Osteoblast (primary cell): ENCODE measurements at regions not wholly inside any gene's neighbourhood (a gene's known extent, or its start where the extent isn't known, plus 50 kb on each side); places are given as distances from the start of the nearest gene placed in this dataset.

Experiments
- DNase-seq: peaks from one replicate; pipeline ENCODE4 v3.0.0; 2011; ENCODE audit warnings: low spot score, mixed read lengths; ENCODE audit not compliant: insufficient read length; ENCODE audit errors: missing footprints
- H2AFZ ChIP-seq: 2 replicates; pipeline ENCODE4 v1.6.0; 2011; ENCODE audit warnings: mild to moderate bottlenecking, low read length
- H3K27ac ChIP-seq: 2 replicates; pipeline ENCODE4 v1.5.1; 2011; ENCODE audit warnings: mild to moderate bottlenecking, low read depth, low read length, moderate library complexity
- H3K27me3 ChIP-seq: 2 replicates; pipeline ENCODE4 v1.6.0; 2012; ENCODE audit warnings: mild to moderate bottlenecking, control low read depth, inconsistent platforms, low read length, moderate library complexity; ENCODE audit not compliant: insufficient read depth
- H3K36me3 ChIP-seq: 2 replicates; pipeline ENCODE4 v1.5.1; 2011; ENCODE audit warnings: mild to moderate bottlenecking, low read length, control low read depth, moderate library complexity; ENCODE audit not compliant: insufficient read depth
- H3K4me1 ChIP-seq: 2 replicates; pipeline ENCODE4 v1.5.1; 2011; ENCODE audit warnings: mild to moderate bottlenecking, low read length, control low read depth, moderate library complexity; ENCODE audit not compliant: insufficient read depth
- H3K4me2 ChIP-seq: 2 replicates; pipeline ENCODE4 v1.6.0; 2011; ENCODE audit warnings: mild to moderate bottlenecking, low read length; ENCODE audit not compliant: insufficient read depth
- H3K4me3 ChIP-seq: fragments of 200-600 bp; sonication (generic); 3 replicates; pipeline ENCODE4 v1.5.1; 2012; ENCODE audit warnings: mild to moderate bottlenecking, low read length, inconsistent platforms; ENCODE audit not compliant: insufficient read depth
- H3K79me2 ChIP-seq: 2 replicates; pipeline ENCODE4 v1.6.0; 2012; ENCODE audit warnings: mild to moderate bottlenecking, low read length, control low read depth, inconsistent platforms; ENCODE audit not compliant: insufficient read depth
- H3K9me3 ChIP-seq: 2 replicates; pipeline ENCODE4 v1.5.1; 2011; ENCODE audit warnings: low read depth, low read length, control low read depth
- H4K20me1 ChIP-seq: 2 replicates; pipeline ENCODE4 v1.6.0; 2012; ENCODE audit warnings: mild to moderate bottlenecking, low read length, control low read depth; ENCODE audit not compliant: insufficient read depth
- CTCF ChIP-seq: IDR thresholded peaks from 2 replicates; pipeline ENCODE4 v1.5.1; 2011; ENCODE audit warnings: mild to moderate bottlenecking, low read depth, low read length, moderate library complexity; ENCODE audit errors: extremely low read depth

GRCh38 chr15:96790004-96790403, 459.5 kb downstream of the NR2F2 start:
- Histone ChIP-seq H3K27me3 (no peaks in the 10 kb centered on the region), H3K79me2 (no peaks in the 10 kb centered on the region), H3K27ac (no peak overlapping the region), H3K9me3 (no peaks in the 10 kb centered on the region), H2AFZ (no peak overlapping the region), H4K20me1 (no peaks in the 10 kb centered on the region), H3K36me3 (no peaks in the 10 kb centered on the region), H3K4me2 (no peak overlapping the region), H3K4me1 (no peaks in the 10 kb centered on the region), H3K4me3 (no peak overlapping the region)
- no peak for DNase-seq
- no peak for TF ChIP-seq CTCF

- no peak overlapping the region for H3K27ac ChIP-seq
- no peak overlapping the region for H2AFZ ChIP-seq
- no peaks in the 10 kb centered on the region for H3K4me1 ChIP-seq
- TF ChIP-seq CTCF: no peak
- no peaks in the 10 kb centered on the region for H3K9me3 ChIP-seq
- DNase-seq: no peak
- no peaks in the 10 kb centered on the region for H3K36me3 ChIP-seq
- H3K79me2 ChIP-seq: no peaks in the 10 kb centered on the region
- H3K4me2 ChIP-seq: no peak overlapping the region
- H3K27me3 ChIP-seq: no peaks in the 10 kb centered on the region
- no peak overlapping the region for H3K4me3 ChIP-seq
- H4K20me1 ChIP-seq: no peaks in the 10 kb centered on the region
Observed at GRCh38 chr15:96792216-96792615, 461.7 kb downstream of the NR2F2 start.

GRCh38 chr15:96796841-96797240, 466.3 kb downstream of the NR2F2 start:
- no peaks in the 10 kb centered on the region for H3K36me3 ChIP-seq
- H3K27ac ChIP-seq: no peak overlapping the region
- H3K4me1 ChIP-seq: no peaks in the 10 kb centered on the region
- no peaks in the 10 kb centered on the region for H4K20me1 ChIP-seq
- no peak overlapping the region for H3K4me2 ChIP-seq
- no peak overlapping the region for H2AFZ ChIP-seq
- H3K27me3 ChIP-seq: no peaks in the 10 kb centered on the region
- H3K79me2 ChIP-seq: no peaks in the 10 kb centered on the region
- no peak overlapping the region for H3K4me3 ChIP-seq
- no peak for TF ChIP-seq CTCF
- no peak for DNase-seq
- no peaks in the 10 kb centered on the region for H3K9me3 ChIP-seq

- Histone ChIP-seq H3K4me1 (no peaks in the 10 kb centered on the region), H2AFZ (no peak overlapping the region), H3K4me2 (no peak overlapping the region), H3K79me2 (no peaks in the 10 kb centered on the region), H4K20me1 (no peaks in the 10 kb centered on the region), H3K27ac (no peak overlapping the region), H3K27me3 (no peaks in the 10 kb centered on the region), H3K36me3 (no peaks in the 10 kb centered on the region), H3K9me3 (no peaks in the 10 kb centered on the region), H3K4me3 (no peak overlapping the region)
- DNase-seq: no peak
- TF ChIP-seq CTCF: no peak
Observed at GRCh38 chr15:96801576-96802150, 471.2 kb downstream of the NR2F2 start.
